EH (cell line): ENCODE measurements at regions not wholly inside any gene's neighbourhood (a gene's known extent, or its start where the extent isn't known, plus 50 kb on each side); places are given as distances from the start of the nearest gene placed in this dataset.
"Not testable (repeated sequence)": the region's sequence is repeated elsewhere in the genome, so short reads cannot be mapped to it uniquely, and the experiment has no call there.

Experiments used
- DNase-seq: peaks from one replicate; pipeline ENCODE4 v3.0.0-alpha.2; 2015; ENCODE audit warnings: low read depth

- DNase-seq = no peak
Measured at GRCh38 chr6:112511441-112511840, 164.3 kb downstream of the RFPL4B start.

DNA sequence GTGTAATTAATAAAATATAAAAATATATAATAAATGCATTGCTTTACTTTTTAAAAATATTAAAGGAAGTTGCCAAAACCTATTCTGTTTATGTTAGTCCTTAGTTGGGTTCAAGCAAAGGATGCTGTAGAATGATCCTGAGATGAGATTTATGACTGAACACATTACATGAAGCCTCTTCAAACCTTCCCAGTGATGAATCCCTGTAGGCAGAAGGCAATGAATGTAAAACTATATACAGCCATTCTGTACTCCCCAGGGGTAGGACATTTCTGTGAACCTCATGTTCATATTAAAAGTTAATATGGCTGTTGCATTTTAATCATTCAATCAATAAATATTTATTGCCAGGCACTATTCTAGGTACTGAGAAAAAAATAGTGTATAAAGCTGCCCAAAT lies 166.0 kb downstream of the RFPL4B start:
- DNase-seq = no peak

DNA sequence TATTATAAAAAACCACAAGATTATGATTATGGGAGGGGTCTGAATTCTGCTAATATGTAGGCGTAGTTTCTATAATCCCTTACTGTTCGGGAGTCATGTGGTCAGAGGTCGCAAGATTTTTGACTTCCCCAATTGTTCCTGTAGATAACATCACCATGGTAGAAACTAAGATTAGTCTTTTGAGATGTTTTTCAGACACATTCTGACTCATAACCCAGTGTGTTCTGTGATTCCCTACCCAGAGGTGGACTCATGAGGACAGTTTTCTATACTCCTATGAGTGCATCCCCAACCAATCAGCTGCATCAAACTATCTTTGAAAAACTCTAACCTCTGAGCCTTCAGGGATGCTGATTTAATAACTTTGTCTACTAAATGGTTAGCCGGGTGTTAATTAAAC lies 175.5 kb downstream of the RFPL4B start:
- DNase-seq = no peak

- no peak for DNase-seq
Measured at GRCh38 chr6:112524071-112524470, 176.9 kb downstream of the RFPL4B start.

- no peak for DNase-seq
Measured at GRCh38 chr6:112525749-112526148, 178.6 kb downstream of the RFPL4B start.

GRCh38 chr6:112526594-112526993 lies 179.5 kb downstream of the RFPL4B start:
- DNase-seq = no peak

- not testable (repeated sequence) for DNase-seq
Measured at GRCh38 chr6:112528306-112528705, 181.2 kb downstream of the RFPL4B start.

DNA sequence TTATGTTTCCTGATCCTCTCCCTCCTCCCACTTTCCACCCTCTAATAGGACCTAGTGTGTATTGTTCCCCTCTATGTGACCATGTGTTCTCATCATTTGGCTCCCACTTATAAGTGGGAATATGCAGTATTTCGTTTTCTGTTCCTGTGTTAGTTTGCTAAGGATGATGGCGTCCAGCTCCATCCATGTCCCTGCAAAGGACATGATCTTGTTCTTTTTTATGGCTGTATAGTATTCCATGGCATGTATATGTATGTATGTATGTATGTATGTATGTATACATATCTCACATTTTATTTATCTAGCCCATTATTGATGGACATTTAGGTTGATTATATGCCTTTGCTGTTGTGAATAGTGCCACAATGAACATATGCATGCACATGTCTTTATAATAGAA lies 188.7 kb downstream of the RFPL4B start:
- DNase-seq = no peak

GRCh38 chr6:112539355-112539754 lies 192.2 kb downstream of the RFPL4B start:
- DNase-seq = peak; percentile 60

DNA sequence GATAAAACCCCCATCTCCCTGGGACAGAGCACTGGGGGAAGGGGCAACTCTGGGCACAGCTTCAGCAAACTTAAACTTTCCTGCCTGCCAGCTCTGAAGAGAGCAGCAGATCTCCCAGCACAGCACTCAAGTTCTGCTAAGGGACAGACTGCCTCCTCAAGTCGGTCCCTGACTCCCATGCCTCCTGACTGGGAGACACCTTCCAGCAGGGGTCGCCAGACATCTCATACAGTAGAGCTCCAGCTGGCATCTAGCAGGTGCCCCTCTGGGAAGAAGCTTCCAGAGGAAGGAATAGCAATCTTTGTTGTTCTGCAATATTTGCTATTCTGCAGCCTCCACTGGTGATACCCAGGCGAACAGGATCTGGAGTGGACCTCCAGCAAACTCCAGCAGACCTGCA lies 194.7 kb downstream of the RFPL4B start:
- DNase-seq = not testable (repeated sequence)

GRCh38 chr6:112547321-112548085 lies 200.4 kb downstream of the RFPL4B start:
- peak; percentile 7 for DNase-seq

DNA sequence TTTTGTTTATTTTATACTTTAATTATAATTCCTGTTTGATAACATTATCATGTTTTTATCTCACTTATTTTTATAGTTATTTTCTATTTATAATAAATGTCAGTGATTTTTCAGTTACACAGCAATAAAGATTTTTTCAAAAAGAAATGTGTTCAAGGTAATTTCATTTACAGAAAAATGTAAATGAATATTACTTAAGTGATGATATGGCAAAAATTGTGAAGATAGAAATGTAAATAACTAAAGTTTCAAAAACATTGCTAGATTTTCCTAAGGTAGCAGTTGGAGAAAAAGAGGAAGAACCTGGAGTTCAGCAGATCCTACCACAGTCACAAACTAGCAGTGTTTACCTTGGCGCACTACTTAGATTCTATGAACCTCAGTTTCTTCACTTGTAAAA lies 202.6 kb downstream of the RFPL4B start:
- DNase-seq = no peak

DNA sequence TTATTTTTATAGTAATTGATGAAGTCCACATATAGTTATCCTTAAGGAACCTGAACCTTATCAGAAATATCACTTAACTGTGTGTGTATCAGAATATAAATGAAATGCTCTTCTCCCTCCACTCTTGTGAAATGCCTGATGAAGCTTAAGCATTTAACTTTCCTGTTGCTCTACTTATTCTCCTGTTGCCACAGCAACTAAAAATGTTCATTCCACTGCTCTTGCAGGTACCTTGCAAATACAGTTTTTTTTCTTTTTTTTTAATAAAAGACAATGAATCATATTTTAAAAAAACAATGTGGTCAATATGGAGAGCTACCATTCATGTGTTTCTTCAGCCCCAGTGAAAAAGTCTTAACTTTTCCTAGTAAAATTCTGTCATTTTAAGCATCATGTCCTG lies 210.3 kb downstream of the RFPL4B start:
- DNase-seq = no peak

GRCh38 chr6:112557961-112558360 lies 210.8 kb downstream of the RFPL4B start:
- no peak for DNase-seq

- DNase-seq = no peak
Measured at GRCh38 chr6:112560651-112561050, 213.5 kb downstream of the RFPL4B start.

GRCh38 chr6:112562301-112563231 lies 215.4 kb downstream of the RFPL4B start:
- peak; percentile 30 for DNase-seq

DNA sequence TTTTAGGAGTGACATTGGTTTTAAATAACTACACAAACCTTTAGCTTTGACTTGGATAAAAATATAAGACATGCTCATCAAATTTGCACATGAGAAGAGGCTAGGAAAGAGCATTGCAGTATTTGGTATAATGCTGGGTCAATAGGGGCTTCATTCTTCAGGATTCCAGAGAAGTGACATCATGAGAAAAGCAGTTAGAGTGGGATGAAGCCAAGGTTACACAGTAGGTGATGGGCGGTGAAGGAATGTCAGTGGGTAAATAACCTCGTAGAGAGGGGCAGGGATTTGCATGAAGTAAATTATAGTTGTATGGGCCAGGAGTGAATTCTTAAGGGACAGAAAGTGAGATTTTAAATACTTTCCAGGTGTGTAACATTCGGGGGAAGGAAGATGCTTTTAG lies 216.2 kb downstream of the RFPL4B start:
- peak; percentile 69 for DNase-seq

DNA sequence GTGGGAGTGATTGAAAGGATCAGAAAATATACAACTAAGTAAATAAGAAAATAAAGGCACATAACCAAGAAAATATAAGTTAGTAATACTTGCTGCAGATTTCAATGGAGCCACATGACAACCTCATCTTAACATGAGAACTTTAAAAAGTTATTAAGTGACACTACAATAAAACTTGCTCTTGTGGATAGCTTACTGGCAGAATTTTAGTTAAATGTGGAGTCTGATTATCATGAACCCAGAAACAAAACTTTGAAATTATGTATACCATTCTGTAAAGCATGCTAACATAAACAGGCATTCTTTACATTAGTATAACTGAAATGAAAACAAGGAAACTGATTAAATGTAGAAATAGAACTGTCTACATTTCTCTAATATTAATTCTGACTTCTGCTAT lies 220.9 kb downstream of the RFPL4B start:
- no peak for DNase-seq

DNA sequence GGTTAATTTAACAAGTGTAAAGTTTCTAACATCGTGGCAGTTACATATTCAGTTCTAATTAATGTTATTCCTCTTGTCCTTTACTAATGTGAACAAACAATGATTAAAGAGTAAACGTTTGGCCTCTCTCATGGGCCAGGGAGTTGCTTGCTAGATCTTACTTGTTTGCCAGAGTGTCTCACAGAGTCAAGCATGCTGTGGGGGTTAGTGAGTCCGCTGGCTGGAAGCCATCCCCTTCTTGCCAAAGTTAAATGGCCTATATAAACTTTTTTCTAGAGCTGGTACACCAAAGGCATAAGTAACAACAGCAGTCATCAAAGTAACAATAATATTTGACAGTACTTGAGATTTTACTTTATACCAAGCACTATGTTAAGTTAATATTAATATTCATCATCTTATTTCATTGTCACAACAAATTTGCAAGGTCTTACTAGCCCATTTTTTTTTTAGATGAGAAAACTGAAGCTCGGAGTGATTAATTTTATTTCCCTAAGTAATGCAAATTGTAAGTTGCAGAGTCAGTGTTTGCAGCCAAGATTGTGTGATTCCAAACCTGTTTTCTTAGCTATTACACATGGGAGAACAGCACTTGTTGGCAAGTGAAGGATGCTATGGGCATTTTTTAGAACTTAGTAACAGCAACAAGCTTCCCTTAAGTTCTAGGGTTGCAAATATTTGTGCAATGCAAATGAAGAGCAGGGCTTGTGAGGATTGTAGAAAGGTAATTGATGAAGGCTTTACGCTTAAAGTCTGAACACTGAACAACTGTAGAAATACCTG lies 224.5 kb downstream of the RFPL4B start:
- peak; percentile 75 for DNase-seq

GRCh38 chr6:112574190-112574589 lies 227.1 kb downstream of the RFPL4B start:
- no peak for DNase-seq

DNA sequence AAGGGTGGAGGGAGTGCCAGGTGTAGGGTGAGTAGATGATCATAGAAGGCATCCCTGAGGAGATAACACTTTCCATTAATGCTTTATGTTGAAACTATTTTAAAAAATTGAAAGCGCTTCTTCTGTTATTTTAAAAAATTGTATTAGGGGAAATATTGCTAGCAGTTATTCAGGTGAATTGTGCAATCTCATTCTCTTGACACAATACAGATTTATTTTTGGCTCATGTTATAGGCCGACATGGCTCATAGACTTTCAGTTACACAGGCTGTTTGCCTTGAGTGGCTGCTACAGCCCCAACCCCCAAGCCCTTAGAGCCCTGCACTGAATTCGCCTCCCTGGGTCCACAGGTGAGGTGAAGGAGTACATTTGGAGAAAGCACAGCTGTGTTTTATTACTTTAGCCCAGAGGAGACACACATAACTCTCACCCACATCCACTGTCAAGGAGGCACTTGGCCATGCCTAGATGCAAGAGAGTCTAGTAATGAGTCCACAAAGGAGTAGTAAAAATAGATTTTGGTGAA lies 228.2 kb downstream of the RFPL4B start:
- no peak for DNase-seq

DNA sequence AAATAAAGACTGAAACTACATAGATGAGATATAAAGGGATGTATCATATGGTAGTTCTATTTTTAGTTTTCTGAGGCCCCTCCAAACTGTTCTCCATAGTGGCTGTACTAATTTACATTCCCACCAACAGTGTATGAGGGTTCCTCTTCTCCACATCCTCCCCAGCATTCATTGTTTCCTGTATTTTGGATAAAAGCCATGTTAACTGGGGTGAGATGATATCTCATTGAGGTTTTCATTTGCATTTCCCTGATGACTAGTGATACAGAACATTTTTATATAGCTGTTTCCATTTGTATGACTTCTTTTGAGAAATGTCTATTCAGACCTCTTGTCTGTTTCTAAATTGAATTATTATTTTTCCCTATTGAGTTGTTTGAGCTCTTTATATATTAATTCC lies 229.3 kb downstream of the RFPL4B start:
- peak; percentile 73 for DNase-seq
